ENCODE measurements at regions not wholly inside any gene's neighbourhood (a gene's known extent, or its start where the extent isn't known, plus 50 kb on each side); places are given as distances from the start of the nearest gene placed in this dataset.

- no peak for TF ChIP-seq RFX5 (IDR thresholded peaks at IDR 0.05; ENCODE audit: low read depth, low read length)
- TF ChIP-seq CHD1 (IDR thresholded peaks at IDR 0.05; ENCODE audit: low read depth, low read length), result no peak
- TF ChIP-seq CTCF (conservative IDR thresholded peaks at IDR 0.05; ENCODE audit: low read depth, low read length), result no peak
- no peak for TF ChIP-seq CEBPB (IDR thresholded peaks at IDR 0.05; ENCODE audit: low read depth, low read length)
- no peak for TF ChIP-seq POLR2A (IDR thresholded peaks at IDR 0.05; ENCODE audit: low read depth, low read length)
- no peak for TF ChIP-seq SMC3 (IDR thresholded peaks at IDR 0.05; ENCODE audit: low read depth, low read length)
- TF ChIP-seq MAZ (IDR thresholded peaks at IDR 0.05; ENCODE audit: borderline replicate concordance, low read depth, low read length), result no peak
- TF ChIP-seq ELK1 (IDR thresholded peaks at IDR 0.05; ENCODE audit: borderline replicate concordance, low read depth, low read length), result no peak
- no peak for TF ChIP-seq RCOR1 (IDR thresholded peaks at IDR 0.05; ENCODE audit: insufficient replicate concordance, low read length)
- TF ChIP-seq BHLHE40 (IDR thresholded peaks at IDR 0.05; ENCODE audit: low read depth, low read length), result no peak
Observed at GRCh38 chr18:24727685-24728084, 267.2 kb downstream of the HRH4 start.
